ENCODE measurements at regions not wholly inside any gene's neighbourhood (a gene's known extent, or its start where the extent isn't known, plus 50 kb on each side); places are given as distances from the start of the nearest gene placed in this dataset.

DNA sequence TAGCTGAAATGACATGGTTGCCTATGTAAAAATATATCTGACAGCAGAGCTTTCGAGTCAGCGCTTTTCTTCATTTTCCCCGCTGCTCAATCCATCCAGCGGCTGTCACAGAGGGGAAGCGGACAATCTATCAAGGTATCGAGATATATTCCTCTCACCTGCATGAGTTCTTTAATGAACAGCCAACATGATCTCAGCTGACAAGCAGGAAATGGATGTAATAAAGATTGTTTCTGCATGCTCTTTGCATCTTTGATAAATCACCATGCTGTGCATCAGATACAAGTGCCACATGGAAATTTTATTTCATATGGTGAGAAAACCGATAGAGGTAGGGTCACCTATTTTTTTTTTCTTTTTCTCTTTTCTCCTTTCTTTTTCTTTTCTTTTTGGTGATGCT, 602.3 kb upstream of the MMS22L start:
- no peak overlapping the region for H3K27ac Mint-ChIP-seq
- ChIA-PET CTCF (no interaction called here), POLR2A (no interaction called here)
- no peaks in the 10 kb centered on the region for H3K4me1 Mint-ChIP-seq
- Histone ChIP-seq H3K4me1 (ENCODE audit: control insufficient read depth in 2 of 2, insufficient read depth in 2 of 2, low read length in 2 of 2) (no peaks in the 10 kb centered on the region), H3K4me2 (replicated peaks; ENCODE audit: low read depth, low read length, poor library complexity, severe bottlenecking) (no peak overlapping the region), H3K9me3 (ENCODE audit: control extremely low read depth in 1 of 3, control insufficient read depth in 2 of 3, insufficient read depth in 1 of 3, low read length in 2 of 3) (no peaks in the 10 kb centered on the region), H3K27ac (ENCODE audit: low read length in 2 of 2) (no peak overlapping the region), H3K9ac (ENCODE audit: low read length) (no peak overlapping the region), H3K4me3 (ENCODE audit: control extremely low read depth in 1 of 5, extremely low read depth in 1 of 5, insufficient read depth in 1 of 5, low read depth in 2 of 5, low read length in 4 of 5) (no peak overlapping the region), H2AFZ (ENCODE audit: insufficient read depth, low read depth, low read length, poor library complexity, severe bottlenecking) (no peak overlapping the region), H3K79me2 (ENCODE audit: control insufficient read depth, insufficient read depth, low read length) (no peaks in the 10 kb centered on the region), H3K36me3 (replicated peaks in 1 of 2; ENCODE audit: control extremely low read depth in 1 of 2, control insufficient read depth in 1 of 2, extremely low read depth in 1 of 2, insufficient read depth in 2 of 2, low read length in 1 of 2) (no peaks in the 10 kb centered on the region), H3K27me3 (replicated peaks in 1 of 4; ENCODE audit: control extremely low read depth in 1 of 4, control insufficient read depth in 3 of 4, insufficient read depth in 4 of 4, low read length in 3 of 4) (no peaks in the 10 kb centered on the region), H4K20me1 (ENCODE audit: control insufficient read depth, insufficient read depth, low read length, poor library complexity, severe bottlenecking) (no peaks in the 10 kb centered on the region)
- WGBS (ENCODE audit: insufficient coverage), result 89% methylated on average over 4 of the region's 7 CpGs
- no peak for TF ChIP-seq EZH2 (IDR thresholded peaks at IDR 0.05; ENCODE audit: borderline replicate concordance, insufficient read depth, low read depth, low read length, poor library complexity, severe bottlenecking)
- TF ChIP-seq, protein P1, sequence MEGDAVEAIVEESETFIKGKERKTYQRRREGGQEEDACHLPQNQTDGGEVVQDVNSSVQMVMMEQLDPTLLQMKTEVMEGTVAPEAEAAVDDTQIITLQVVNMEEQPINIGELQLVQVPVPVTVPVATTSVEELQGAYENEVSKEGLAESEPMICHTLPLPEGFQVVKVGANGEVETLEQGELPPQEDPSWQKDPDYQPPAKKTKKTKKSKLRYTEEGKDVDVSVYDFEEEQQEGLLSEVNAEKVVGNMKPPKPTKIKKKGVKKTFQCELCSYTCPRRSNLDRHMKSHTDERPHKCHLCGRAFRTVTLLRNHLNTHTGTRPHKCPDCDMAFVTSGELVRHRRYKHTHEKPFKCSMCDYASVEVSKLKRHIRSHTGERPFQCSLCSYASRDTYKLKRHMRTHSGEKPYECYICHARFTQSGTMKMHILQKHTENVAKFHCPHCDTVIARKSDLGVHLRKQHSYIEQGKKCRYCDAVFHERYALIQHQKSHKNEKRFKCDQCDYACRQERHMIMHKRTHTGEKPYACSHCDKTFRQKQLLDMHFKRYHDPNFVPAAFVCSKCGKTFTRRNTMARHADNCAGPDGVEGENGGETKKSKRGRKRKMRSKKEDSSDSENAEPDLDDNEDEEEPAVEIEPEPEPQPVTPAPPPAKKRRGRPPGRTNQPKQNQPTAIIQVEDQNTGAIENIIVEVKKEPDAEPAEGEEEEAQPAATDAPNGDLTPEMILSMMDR (IDR thresholded peaks at IDR 0.05), result no peak
- no peaks in the 10 kb centered on the region for H3K27me3 Mint-ChIP-seq
- ATAC-seq (ENCODE audit: low read depth) (no peak), DNase-seq (no peak)
- intact Hi-C loops (cut with micrococcal nuclease), result no loop called here
- no peaks in the 10 kb centered on the region for H3K9me3 Mint-ChIP-seq (ENCODE audit: insufficient read depth)
- no peak overlapping the region for H3K4me3 Mint-ChIP-seq

- Mint-ChIP-seq H3K27ac (no peak overlapping the region), H3K27me3 (no peaks in the 10 kb centered on the region)
- H3K4me3 ChIP-seq (ENCODE audit: control extremely low read depth in 1 of 5, extremely low read depth in 1 of 5, insufficient read depth in 1 of 5, low read depth in 2 of 5, low read length in 4 of 5), result no peak overlapping the region
Measured at GRCh38 chr6:97885828-97886227, 602.8 kb upstream of the MMS22L start.

More at GRCh38 chr6:97885828-97886227, 602.8 kb upstream of the MMS22L start:
- Histone ChIP-seq H3K4me2 (replicated peaks; ENCODE audit: low read depth, low read length, poor library complexity, severe bottlenecking) (no peak overlapping the region), H2AFZ (ENCODE audit: insufficient read depth, low read depth, low read length, poor library complexity, severe bottlenecking) (no peak overlapping the region), H3K4me1 (ENCODE audit: control insufficient read depth in 2 of 2, insufficient read depth in 2 of 2, low read length in 2 of 2) (no peaks in the 10 kb centered on the region), H3K9me3 (ENCODE audit: control extremely low read depth in 1 of 3, control insufficient read depth in 2 of 3, insufficient read depth in 1 of 3, low read length in 2 of 3) (no peaks in the 10 kb centered on the region), H3K9ac (ENCODE audit: low read length) (no peak overlapping the region), H3K27me3 (replicated peaks in 1 of 4; ENCODE audit: control extremely low read depth in 1 of 4, control insufficient read depth in 3 of 4, insufficient read depth in 4 of 4, low read length in 3 of 4) (no peaks in the 10 kb centered on the region), H4K20me1 (ENCODE audit: control insufficient read depth, insufficient read depth, low read length, poor library complexity, severe bottlenecking) (no peaks in the 10 kb centered on the region), H3K36me3 (replicated peaks in 1 of 2; ENCODE audit: control extremely low read depth in 1 of 2, control insufficient read depth in 1 of 2, extremely low read depth in 1 of 2, insufficient read depth in 2 of 2, low read length in 1 of 2) (no peaks in the 10 kb centered on the region), H3K27ac (ENCODE audit: low read length in 2 of 2) (no peak overlapping the region), H3K79me2 (ENCODE audit: control insufficient read depth, insufficient read depth, low read length) (no peaks in the 10 kb centered on the region)
- no peak for ATAC-seq (ENCODE audit: low read depth)
- no peaks in the 10 kb centered on the region for H3K4me1 Mint-ChIP-seq
- WGBS (ENCODE audit: insufficient coverage), result 94% methylated on average over 4 of the region's 4 CpGs
- intact Hi-C loops (cut with micrococcal nuclease), result no loop called here
- ChIA-PET POLR2A (no interaction called here), CTCF (no interaction called here)
- H3K4me3 Mint-ChIP-seq, result no peak overlapping the region
- DNase-seq, result no peak
- TF ChIP-seq, protein P1 (IDR thresholded peaks at IDR 0.05), result no peak
- TF ChIP-seq EZH2 (IDR thresholded peaks at IDR 0.05; ENCODE audit: borderline replicate concordance, insufficient read depth, low read depth, low read length, poor library complexity, severe bottlenecking), result no peak
- H3K9me3 Mint-ChIP-seq (ENCODE audit: insufficient read depth), result no peaks in the 10 kb centered on the region

All from B cell (primary cell).